Peyer's patch (tissue), 4 donors: ENCODE measurements at regions not wholly inside any gene's neighbourhood (a gene's known extent, or its start where the extent isn't known, plus 50 kb on each side); places are given as distances from the start of the nearest gene placed in this dataset.

Experiments used
- DNase-seq, 3 donors: peaks; one replicate each; pipeline ENCODE4 v3.0.0-alpha.2; 2017 to 2019
- H3K27ac ChIP-seq, 4 donors: fragments of 200-600 bp; sonication (generic); one replicate each; pipeline ENCODE4 v1.5.1; 2016 to 2019
- H3K27me3 ChIP-seq, 2 donors: fragments of 200-600 bp; sonication (generic); one replicate each; pipeline ENCODE4 v1.5.1; 2019
- H3K36me3 ChIP-seq, 3 donors: fragments of 200-600 bp; sonication (generic); one replicate each; pipeline ENCODE4 v1.5.1; 2016 to 2019
- H3K4me1 ChIP-seq, 4 donors: fragments of 200-600 bp; sonication (generic); one replicate each; pipeline ENCODE4 v1.5.1; 2016 to 2019
- H3K4me3 ChIP-seq, 4 donors: fragments of 200-600 bp; sonication (generic); 1 replicate in 3 of 4; 2 replicates in 1 of 4; pipeline ENCODE4 v1.5.1; 2016 to 2019; ENCODE audit warnings: mild to moderate bottlenecking in 1 of 4
- H3K9me3 ChIP-seq, 4 donors: fragments of 200-600 bp; sonication (generic); one replicate each; pipeline ENCODE4 v1.5.1; 2016 to 2019; ENCODE audit warnings: mild to moderate bottlenecking in 1 of 4
- CTCF ChIP-seq, 6 experiments: fragments of 450-650 bp in 4 of 6; fragments of 200-600 bp in 2 of 6; sonication (generic) in 1 of 6; IDR thresholded peaks; one replicate each; pipeline ENCODE4 v1.5.1; 2017 to 2019; ENCODE audit warnings: antibody characterized with exemption in 6 of 6, mild to moderate bottlenecking in 3 of 6, moderate library complexity in 1 of 6
- POLR2A ChIP-seq, 2 donors: fragments of 450-650 bp; IDR thresholded peaks; one replicate each; pipeline ENCODE4 v1.5.1; 2017; ENCODE audit warnings: antibody characterized with exemption in 2 of 2, mild to moderate bottlenecking in 2 of 2, moderate library complexity in 2 of 2

GRCh38 chr7:88666626-88667025, 92.9 kb upstream of the ZNF804B start:
- Histone ChIP-seq H3K27ac (no peak overlapping the region), H3K4me3 (no peak overlapping the region), H3K36me3 (no peaks in the 10 kb centered on the region), H3K9me3 (no peaks in the 10 kb centered on the region), H3K27me3 (no peaks in the 10 kb centered on the region), H3K4me1 (no peaks in the 10 kb centered on the region)
- TF ChIP-seq POLR2A (IDR thresholded peaks at IDR 0.05) (no peak), CTCF (IDR thresholded peaks at IDR 0.05) (no peak)
- DNase-seq: no peak

GRCh38 chr7:88665892-88666514, 93.5 kb upstream of the ZNF804B start:
- H3K27ac ChIP-seq: no peak overlapping the region
- no peak overlapping the region for H3K4me3 ChIP-seq
- DNase-seq: no peak

GRCh38 chr7:88664630-88665233, 94.8 kb upstream of the ZNF804B start:
- no peak overlapping the region for H3K4me3 ChIP-seq
- no peak for DNase-seq
- H3K27ac ChIP-seq: no peak overlapping the region
- H3K4me1 ChIP-seq: no peaks in the 10 kb centered on the region
- TF ChIP-seq POLR2A (IDR thresholded peaks at IDR 0.05) (no peak), CTCF (IDR thresholded peaks at IDR 0.05) (no peak)
- no peaks in the 10 kb centered on the region for H3K27me3 ChIP-seq
- H3K36me3 ChIP-seq: no peaks in the 10 kb centered on the region
- H3K9me3 ChIP-seq: no peaks in the 10 kb centered on the region

More at GRCh38 chr7:88665892-88666514, 93.5 kb upstream of the ZNF804B start:
- no peaks in the 10 kb centered on the region for H3K36me3 ChIP-seq
- H3K9me3 ChIP-seq: no peaks in the 10 kb centered on the region
- H3K27me3 ChIP-seq: no peaks in the 10 kb centered on the region
- H3K4me1 ChIP-seq: no peaks in the 10 kb centered on the region
- TF ChIP-seq CTCF (IDR thresholded peaks at IDR 0.05): no peak
- TF ChIP-seq POLR2A (IDR thresholded peaks at IDR 0.05): no peak

- no peak for TF ChIP-seq POLR2A (IDR thresholded peaks at IDR 0.05)
- TF ChIP-seq CTCF (IDR thresholded peaks at IDR 0.05): no peak
- H3K9me3 ChIP-seq: no peaks in the 10 kb centered on the region
- no peaks in the 10 kb centered on the region for H3K36me3 ChIP-seq
- DNase-seq: no peak
- H3K4me1 ChIP-seq: no peaks in the 10 kb centered on the region
- H3K4me3 ChIP-seq: no peak overlapping the region
- H3K27ac ChIP-seq: no peak overlapping the region
- H3K27me3 ChIP-seq: no peaks in the 10 kb centered on the region
Measured at GRCh38 chr7:88661921-88662320, 97.6 kb upstream of the ZNF804B start.

- H3K36me3 ChIP-seq: no peaks in the 10 kb centered on the region
Measured at GRCh38 chr7:88647825-88648224, 111.7 kb upstream of the ZNF804B start.

More at GRCh38 chr7:88647825-88648224, 111.7 kb upstream of the ZNF804B start:
- TF ChIP-seq POLR2A (IDR thresholded peaks at IDR 0.05): no peak
- no peak for TF ChIP-seq CTCF (IDR thresholded peaks at IDR 0.05)
- no peaks in the 10 kb centered on the region for H3K27me3 ChIP-seq
- H3K27ac ChIP-seq: no peak overlapping the region
- no peaks in the 10 kb centered on the region for H3K9me3 ChIP-seq
- no peak overlapping the region for H3K4me3 ChIP-seq
- DNase-seq: no peak
- no peaks in the 10 kb centered on the region for H3K4me1 ChIP-seq
